Right lobe of liver (tissue), 4 donors: ENCODE measurements at regions not wholly inside any gene's neighbourhood (a gene's known extent, or its start where the extent isn't known, plus 50 kb on each side); places are given as distances from the start of the nearest gene placed in this dataset.

Experiments used
- POLR2A ChIP-seq: fragments of 450-650 bp; IDR thresholded peaks from one replicate; pipeline ENCODE4 v1.6.1; 2017; ENCODE audit warnings: antibody characterized with exemption, mild to moderate bottlenecking
- TF ChIP-seq, protein P1 (sequence below), 4 donors: fragments of 200-600 bp in 3 of 4; fragments of 450-650 bp in 1 of 4; IDR thresholded peaks; one replicate each; pipeline versions ENCODE4 v1.5.1 to v1.8.0; 2016 to 2022; ENCODE audit warnings: antibody characterized with exemption in 4 of 4, mild to moderate bottlenecking in 2 of 4
- donor health status: DM: no; HTN: no; CAD: no.
- donor health status: DM: no; HTN: no; CAD: no.
- donor health status: DM: no; HTN: yes; CAD: no.

DNA sequence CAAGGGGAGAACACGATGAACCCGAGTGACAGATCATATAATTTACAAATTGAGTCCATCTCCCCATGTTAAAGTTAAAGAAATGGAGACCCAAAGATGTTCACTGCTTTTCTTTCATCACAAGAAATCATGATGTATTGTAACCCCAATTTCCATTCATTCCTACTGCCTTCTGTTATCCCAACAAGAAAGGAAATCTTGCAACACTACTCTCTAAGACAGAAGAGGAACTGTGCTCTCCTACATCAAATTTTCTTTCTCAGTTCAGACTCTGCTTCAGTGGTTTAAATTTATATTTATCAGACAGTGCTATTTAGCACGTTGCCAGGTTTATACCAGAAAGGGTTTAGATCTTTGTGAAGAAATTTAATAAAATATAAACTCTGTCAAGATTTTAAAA is 83.8 kb upstream of the RASA1 start:
- TF ChIP-seq, protein P1, sequence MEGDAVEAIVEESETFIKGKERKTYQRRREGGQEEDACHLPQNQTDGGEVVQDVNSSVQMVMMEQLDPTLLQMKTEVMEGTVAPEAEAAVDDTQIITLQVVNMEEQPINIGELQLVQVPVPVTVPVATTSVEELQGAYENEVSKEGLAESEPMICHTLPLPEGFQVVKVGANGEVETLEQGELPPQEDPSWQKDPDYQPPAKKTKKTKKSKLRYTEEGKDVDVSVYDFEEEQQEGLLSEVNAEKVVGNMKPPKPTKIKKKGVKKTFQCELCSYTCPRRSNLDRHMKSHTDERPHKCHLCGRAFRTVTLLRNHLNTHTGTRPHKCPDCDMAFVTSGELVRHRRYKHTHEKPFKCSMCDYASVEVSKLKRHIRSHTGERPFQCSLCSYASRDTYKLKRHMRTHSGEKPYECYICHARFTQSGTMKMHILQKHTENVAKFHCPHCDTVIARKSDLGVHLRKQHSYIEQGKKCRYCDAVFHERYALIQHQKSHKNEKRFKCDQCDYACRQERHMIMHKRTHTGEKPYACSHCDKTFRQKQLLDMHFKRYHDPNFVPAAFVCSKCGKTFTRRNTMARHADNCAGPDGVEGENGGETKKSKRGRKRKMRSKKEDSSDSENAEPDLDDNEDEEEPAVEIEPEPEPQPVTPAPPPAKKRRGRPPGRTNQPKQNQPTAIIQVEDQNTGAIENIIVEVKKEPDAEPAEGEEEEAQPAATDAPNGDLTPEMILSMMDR (IDR thresholded peaks at IDR 0.05), result no peak
- TF ChIP-seq POLR2A, result no peak
